ENCODE measurements at regions not wholly inside any gene's neighbourhood (a gene's known extent, or its start where the extent isn't known, plus 50 kb on each side); places are given as distances from the start of the nearest gene placed in this dataset.

GRCh38 chr4:19151684-19152083 is 1100.0 kb upstream of the SLIT2 start:
- ATAC-seq (no peak), DNase-seq (ENCODE audit: low read depth, low spot score) (no peak)
- intact Hi-C loops (cut with micrococcal nuclease; ENCODE audit: unreplicated experiment), result no loop called here
- BruUV-seq (replicated peaks), result no TSS peak
- POLR2A ChIA-PET, result no interaction called here
- H3K27ac ChIP-seq (ENCODE audit: low read length), result no peak overlapping the region
- no peaks in the 10 kb centered on the region for H3K4me1 ChIP-seq (ENCODE audit: control insufficient read depth, insufficient read depth, low read length)
- H3K9me3 ChIP-seq (ENCODE audit: control insufficient read depth, insufficient read depth, low read depth, low read length), result no peaks in the 10 kb centered on the region
- H3K4me3 ChIP-seq (ENCODE audit: low read depth in 2 of 2, low read length in 2 of 2), result no peak overlapping the region
- in situ Hi-C loops (cut with HindIII; ENCODE audit: low pct_unique_long_range_greater_than_20kb, low sequenced_read_pairs), result no loop called here
- TF ChIP-seq CTCF (IDR thresholded peaks at IDR 0.05) (no peak), POLR2AphosphoS5 (IDR thresholded peaks at IDR 0.05; ENCODE audit: low read depth, low read length) (no peak), REST (IDR thresholded peaks at IDR 0.05; ENCODE audit: insufficient read depth in 1 of 2, low read depth in 2 of 2, low read length in 1 of 2) (no peak), TCF7L2 (IDR thresholded peaks at IDR 0.05; ENCODE audit: low read depth, low read length) (no peak), SIN3A (IDR thresholded peaks at IDR 0.05; ENCODE audit: borderline replicate concordance, insufficient read depth, low read depth, low read length) (no peak)
- H3K27me3 ChIP-seq (ENCODE audit: control insufficient read depth, insufficient read depth, low read length), result no peaks in the 10 kb centered on the region
- H3K36me3 ChIP-seq (ENCODE audit: control insufficient read depth, insufficient read depth, low read length), result no peaks in the 10 kb centered on the region
- CTCF ChIA-PET, result no interaction called here

- no peaks in the 10 kb centered on the region for H3K9me3 ChIP-seq (ENCODE audit: control insufficient read depth, insufficient read depth, low read depth, low read length)
- intact Hi-C loops (cut with micrococcal nuclease; ENCODE audit: unreplicated experiment), result no loop called here
- no peak for DNase-seq (ENCODE audit: low read depth, low spot score)
- H3K4me1 ChIP-seq (ENCODE audit: control insufficient read depth, insufficient read depth, low read length), result no peaks in the 10 kb centered on the region
- TF ChIP-seq TCF7L2 (IDR thresholded peaks at IDR 0.05; ENCODE audit: low read depth, low read length), result no peak
- TF ChIP-seq POLR2AphosphoS5 (IDR thresholded peaks at IDR 0.05; ENCODE audit: low read depth, low read length), result no peak
- TF ChIP-seq REST (IDR thresholded peaks at IDR 0.05; ENCODE audit: insufficient read depth in 1 of 2, low read depth in 2 of 2, low read length in 1 of 2), result no peak
- TF ChIP-seq SIN3A (IDR thresholded peaks at IDR 0.05; ENCODE audit: borderline replicate concordance, insufficient read depth, low read depth, low read length), result no peak
- no peak for TF ChIP-seq CTCF (IDR thresholded peaks at IDR 0.05)
- no peak overlapping the region for H3K4me3 ChIP-seq (ENCODE audit: low read depth in 2 of 2, low read length in 2 of 2)
- ChIA-PET POLR2A (no interaction called here), CTCF (no interaction called here)
- no peak overlapping the region for H3K27ac ChIP-seq (ENCODE audit: low read length)
- BruUV-seq (replicated peaks), result no TSS peak
- in situ Hi-C loops (cut with HindIII; ENCODE audit: low pct_unique_long_range_greater_than_20kb, low sequenced_read_pairs), result no loop called here
- no peaks in the 10 kb centered on the region for H3K36me3 ChIP-seq (ENCODE audit: control insufficient read depth, insufficient read depth, low read length)
- no peak for ATAC-seq
- H3K27me3 ChIP-seq (ENCODE audit: control insufficient read depth, insufficient read depth, low read length), result no peaks in the 10 kb centered on the region
Observed at GRCh38 chr4:19146038-19146437, 1105.7 kb upstream of the SLIT2 start.

Measured in Panc1 (cell line).